ENCODE measurements at regions not wholly inside any gene's neighbourhood (a gene's known extent, or its start where the extent isn't known, plus 50 kb on each side); places are given as distances from the start of the nearest gene placed in this dataset.

DNA sequence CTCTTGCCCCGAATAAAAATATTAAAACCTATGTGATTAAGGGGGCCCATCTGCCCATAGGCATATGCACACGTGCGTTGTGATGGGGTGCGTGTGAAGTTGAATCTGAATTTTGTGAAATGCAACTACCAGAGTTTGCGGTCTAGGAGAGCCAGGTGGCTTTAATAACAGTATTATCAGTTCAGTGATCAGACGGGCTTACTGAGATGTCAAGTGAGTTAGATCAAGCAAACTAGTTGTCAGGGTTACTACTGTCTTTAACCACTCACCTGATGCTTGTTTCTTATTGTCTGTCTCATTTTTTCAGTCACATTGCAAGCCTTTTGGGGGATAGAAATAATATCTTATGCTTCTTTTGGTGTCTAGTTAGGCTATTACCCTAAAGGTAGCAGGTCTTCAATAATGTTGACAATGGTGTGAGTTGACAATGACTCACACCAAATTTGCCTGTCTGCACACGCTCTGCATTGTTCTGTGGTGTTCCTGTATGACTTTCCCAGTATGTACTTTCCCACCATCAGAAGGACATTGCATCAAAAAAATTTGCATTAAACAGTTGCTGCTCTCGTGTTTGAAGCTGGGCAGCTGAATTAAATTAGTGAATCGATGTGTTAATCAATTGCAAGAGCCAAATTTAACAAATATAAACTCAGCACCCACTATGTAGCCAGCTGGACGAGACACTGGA, 103.1 kb upstream of the NAA20 start:
- H3K36me3 ChIP-seq (ENCODE audit: control insufficient read depth in 4 of 4, insufficient read depth in 4 of 4, low read length in 4 of 4): no peaks in the 10 kb centered on the region
- 86 to 87% methylated on average over 10 of the region's 10 CpGs for WGBS, 2 donors
- no peak overlapping the region for H3K27ac ChIP-seq (ENCODE audit: low read depth in 1 of 2, low read length in 1 of 2)
- H3K4me3 ChIP-seq: no peak overlapping the region
- peaks cover 0 to 29% (median 8%) of the 10 kb centered on the region in 5 donors for H3K4me1 ChIP-seq (ENCODE audit: control insufficient read depth in 5 of 5, insufficient read depth in 5 of 5, low read length in 5 of 5)
- ATAC-seq (ENCODE audit: insufficient read depth, low FRiP score) (no peak), DNase-seq (no peak)
- TF ChIP-seq, protein P1, sequence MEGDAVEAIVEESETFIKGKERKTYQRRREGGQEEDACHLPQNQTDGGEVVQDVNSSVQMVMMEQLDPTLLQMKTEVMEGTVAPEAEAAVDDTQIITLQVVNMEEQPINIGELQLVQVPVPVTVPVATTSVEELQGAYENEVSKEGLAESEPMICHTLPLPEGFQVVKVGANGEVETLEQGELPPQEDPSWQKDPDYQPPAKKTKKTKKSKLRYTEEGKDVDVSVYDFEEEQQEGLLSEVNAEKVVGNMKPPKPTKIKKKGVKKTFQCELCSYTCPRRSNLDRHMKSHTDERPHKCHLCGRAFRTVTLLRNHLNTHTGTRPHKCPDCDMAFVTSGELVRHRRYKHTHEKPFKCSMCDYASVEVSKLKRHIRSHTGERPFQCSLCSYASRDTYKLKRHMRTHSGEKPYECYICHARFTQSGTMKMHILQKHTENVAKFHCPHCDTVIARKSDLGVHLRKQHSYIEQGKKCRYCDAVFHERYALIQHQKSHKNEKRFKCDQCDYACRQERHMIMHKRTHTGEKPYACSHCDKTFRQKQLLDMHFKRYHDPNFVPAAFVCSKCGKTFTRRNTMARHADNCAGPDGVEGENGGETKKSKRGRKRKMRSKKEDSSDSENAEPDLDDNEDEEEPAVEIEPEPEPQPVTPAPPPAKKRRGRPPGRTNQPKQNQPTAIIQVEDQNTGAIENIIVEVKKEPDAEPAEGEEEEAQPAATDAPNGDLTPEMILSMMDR (IDR thresholded peaks at IDR 0.05; ENCODE audit: control extremely low read depth, extremely low read depth): no peak
- H3K9me3 ChIP-seq (ENCODE audit: control insufficient read depth in 4 of 4, insufficient read depth in 3 of 4, low read length in 3 of 4): no peaks in the 10 kb centered on the region
- no peaks in the 10 kb centered on the region for H3K27me3 ChIP-seq (ENCODE audit: control insufficient read depth in 3 of 3, insufficient read depth in 3 of 3, low read length in 2 of 3)
- H3K9ac ChIP-seq (ENCODE audit: insufficient read depth in 1 of 2, low read length in 2 of 2): no peak overlapping the region

DNA sequence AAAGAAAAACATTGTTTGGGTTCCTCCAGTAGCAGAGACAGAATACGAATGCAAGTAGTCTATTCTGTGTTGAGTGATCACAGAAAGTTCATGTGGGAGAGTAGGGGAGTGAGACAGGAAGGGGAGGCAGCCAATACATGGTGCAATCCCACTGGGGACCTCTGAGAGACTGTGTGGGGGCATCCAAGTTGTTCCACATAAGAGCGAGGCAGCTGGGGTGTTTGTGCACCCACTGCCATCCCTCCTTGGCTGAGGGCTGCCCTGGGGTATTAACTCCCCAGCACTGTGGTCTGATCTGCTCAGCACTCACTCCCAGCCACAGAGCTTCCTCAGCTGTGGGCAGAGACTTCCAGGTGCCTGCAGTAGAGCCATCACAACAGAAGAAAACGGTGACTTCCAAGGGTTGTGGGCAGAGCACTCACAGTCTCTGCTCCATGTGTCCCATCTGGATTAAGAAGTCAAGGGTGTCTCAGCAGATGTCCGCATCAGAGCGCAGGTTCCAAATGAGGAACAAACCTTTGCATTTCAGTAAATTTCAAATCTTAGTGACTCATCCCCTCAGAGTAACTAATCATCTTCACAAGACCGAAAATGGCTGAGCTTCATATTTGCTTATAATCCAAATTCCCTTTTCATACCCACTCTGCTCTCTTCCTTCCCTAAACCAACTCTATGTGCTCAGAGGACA, 101.9 kb upstream of the NAA20 start:
- WGBS, 2 donors: 24 to 60% methylated on average over 6 of the region's 6 CpGs
- TF ChIP-seq, protein P1 (IDR thresholded peaks at IDR 0.05; ENCODE audit: control extremely low read depth, extremely low read depth): no peak
- ATAC-seq (ENCODE audit: insufficient read depth, low FRiP score) (peak; percentile 42), DNase-seq (no peak)
- H3K4me1 ChIP-seq (ENCODE audit: control insufficient read depth in 5 of 5, insufficient read depth in 5 of 5, low read length in 5 of 5): peaks cover 0 to 31% (median 8%) of the 10 kb centered on the region in 5 donors
- no peak overlapping the region for H3K4me3 ChIP-seq
- H3K27ac ChIP-seq (ENCODE audit: low read depth in 1 of 2, low read length in 1 of 2): peak overlapping the region in 1 of 2 donors; percentile 82
- H3K9me3 ChIP-seq (ENCODE audit: control insufficient read depth in 4 of 4, insufficient read depth in 3 of 4, low read length in 3 of 4): no peaks in the 10 kb centered on the region
- no peaks in the 10 kb centered on the region for H3K36me3 ChIP-seq (ENCODE audit: control insufficient read depth in 4 of 4, insufficient read depth in 4 of 4, low read length in 4 of 4)
- no peak overlapping the region for H3K9ac ChIP-seq (ENCODE audit: insufficient read depth in 1 of 2, low read length in 2 of 2)
- no peaks in the 10 kb centered on the region for H3K27me3 ChIP-seq (ENCODE audit: control insufficient read depth in 3 of 3, insufficient read depth in 3 of 3, low read length in 2 of 3)

DNA sequence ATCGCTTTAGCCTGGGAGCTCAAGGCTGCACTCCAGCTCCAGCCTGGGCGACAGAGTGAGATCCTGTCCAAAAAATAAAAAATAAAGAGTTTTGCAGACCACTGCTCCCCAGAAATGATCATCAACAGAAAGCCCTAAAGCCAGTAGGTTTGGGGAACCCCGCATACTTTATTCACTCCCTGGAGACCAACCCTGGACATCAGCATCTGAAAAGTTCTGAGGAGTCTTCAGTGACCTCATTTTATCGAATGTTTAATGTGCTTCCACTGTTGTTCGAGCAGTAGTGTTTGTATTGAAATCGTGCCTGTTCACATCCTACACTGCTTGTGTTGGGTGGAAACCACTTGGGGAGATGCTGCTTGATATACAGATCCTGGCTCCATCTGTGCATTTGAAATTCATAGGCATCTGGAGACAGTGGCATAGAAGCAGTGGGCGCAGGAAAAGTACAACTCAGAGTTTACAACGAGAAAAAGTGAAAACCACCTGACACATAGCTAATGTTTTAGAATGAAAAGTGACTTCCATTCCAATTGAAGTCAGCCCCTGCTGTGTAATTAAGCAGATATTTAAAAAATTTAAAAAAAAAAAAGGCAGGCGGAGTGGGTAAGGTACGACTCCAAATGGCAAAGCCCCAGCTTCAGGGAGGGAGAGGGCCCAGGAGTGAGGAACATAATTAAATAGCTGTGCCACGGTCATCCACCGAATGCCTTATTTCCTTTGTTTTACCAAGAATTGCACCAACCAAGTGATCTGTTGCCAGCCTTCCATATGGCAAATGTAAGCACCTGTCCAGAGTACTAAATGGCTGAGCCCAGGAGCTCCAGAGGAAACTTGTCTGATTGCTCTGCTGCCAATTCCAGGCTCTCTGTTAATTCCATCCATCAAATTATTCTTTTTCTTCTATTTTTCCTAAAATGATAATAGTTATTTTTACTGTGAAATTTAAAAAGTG, 100.4 kb upstream of the NAA20 start:
- 73 to 77% methylated on average over 12 of the region's 12 CpGs for WGBS, 2 donors
- Histone ChIP-seq H3K36me3 (ENCODE audit: control insufficient read depth in 4 of 4, insufficient read depth in 4 of 4, low read length in 4 of 4) (no peaks in the 10 kb centered on the region), H3K27ac (ENCODE audit: low read depth in 1 of 2, low read length in 1 of 2) (peak overlapping the region in 1 of 2 donors; percentile 11), H3K9ac (ENCODE audit: insufficient read depth in 1 of 2, low read length in 2 of 2) (no peak overlapping the region), H3K27me3 (ENCODE audit: control insufficient read depth in 3 of 3, insufficient read depth in 3 of 3, low read length in 2 of 3) (no peaks in the 10 kb centered on the region), H3K9me3 (ENCODE audit: control insufficient read depth in 4 of 4, insufficient read depth in 3 of 4, low read length in 3 of 4) (no peaks in the 10 kb centered on the region), H3K4me3 (no peak overlapping the region), H3K4me1 (ENCODE audit: control insufficient read depth in 5 of 5, insufficient read depth in 5 of 5, low read length in 5 of 5) (peaks cover 0 to 40% (median 8%) of the 10 kb centered on the region in 5 donors)
- TF ChIP-seq, protein P1 (IDR thresholded peaks at IDR 0.05; ENCODE audit: control extremely low read depth, extremely low read depth): no peak
- ATAC-seq (ENCODE audit: insufficient read depth, low FRiP score) (no peak), DNase-seq (no peak)
